HG02840 (cell line): ENCODE measurements at regions not wholly inside any gene's neighbourhood (a gene's known extent, or its start where the extent isn't known, plus 50 kb on each side); places are given as distances from the start of the nearest gene placed in this dataset.
"Not testable (repeated sequence)": the region's sequence is repeated elsewhere in the genome, so short reads cannot be mapped to it uniquely, and the experiment has no call there.

Source experiments
- ATAC-seq: cut with Tn5 transposase; IDR thresholded peaks from one replicate; pipeline ENCODE4 v1.9.1; 2021; ENCODE audit warnings: mild to moderate bottlenecking, moderate library complexity, moderate number of reproducible peaks; ENCODE audit not compliant: unreplicated experiment, low FRiP score

DNA sequence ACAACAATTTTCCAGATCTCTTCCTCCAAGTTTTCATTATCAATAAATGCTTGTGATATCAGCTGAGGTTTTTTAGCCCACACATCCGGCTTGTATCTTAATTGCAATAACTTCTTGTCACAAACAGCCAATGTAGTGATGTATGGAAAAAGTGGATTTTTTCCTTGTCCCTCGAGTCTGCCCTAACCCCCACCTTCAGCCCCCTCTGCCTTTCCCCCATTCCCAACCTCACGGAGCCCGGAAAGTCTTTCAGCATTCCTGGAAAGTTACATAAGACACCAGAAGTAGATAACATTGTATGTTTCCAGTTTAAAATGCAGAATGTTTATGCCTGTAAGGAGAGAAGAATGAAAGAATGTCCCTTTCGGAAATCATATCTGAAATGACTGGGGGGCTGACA is 179.2 kb upstream of the PHACTR1 start:
- ATAC-seq, result no peak

DNA sequence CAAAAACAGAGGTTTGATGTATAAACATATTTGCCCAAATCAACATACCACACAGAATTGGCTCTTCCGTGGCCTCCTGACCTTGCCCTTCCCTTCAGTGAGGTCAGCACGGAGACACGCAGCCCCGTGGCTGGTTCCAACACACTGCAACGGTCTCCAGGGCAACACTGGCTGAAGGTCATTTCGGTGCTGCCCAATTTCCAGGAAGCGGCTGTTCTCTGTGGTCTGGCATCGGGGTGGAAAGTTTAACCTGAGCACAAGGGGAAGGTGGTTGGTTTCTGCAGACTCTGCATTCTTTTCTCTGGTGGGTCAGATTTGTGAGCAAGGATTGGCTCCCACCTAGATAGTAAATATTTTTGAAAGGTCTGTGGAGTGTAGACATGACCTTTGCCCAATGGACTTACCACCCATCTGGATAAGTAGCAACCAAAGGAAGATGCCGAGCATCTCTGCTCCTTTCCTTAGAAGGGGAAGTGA is 177.6 kb upstream of the PHACTR1 start:
- no peak for ATAC-seq

DNA sequence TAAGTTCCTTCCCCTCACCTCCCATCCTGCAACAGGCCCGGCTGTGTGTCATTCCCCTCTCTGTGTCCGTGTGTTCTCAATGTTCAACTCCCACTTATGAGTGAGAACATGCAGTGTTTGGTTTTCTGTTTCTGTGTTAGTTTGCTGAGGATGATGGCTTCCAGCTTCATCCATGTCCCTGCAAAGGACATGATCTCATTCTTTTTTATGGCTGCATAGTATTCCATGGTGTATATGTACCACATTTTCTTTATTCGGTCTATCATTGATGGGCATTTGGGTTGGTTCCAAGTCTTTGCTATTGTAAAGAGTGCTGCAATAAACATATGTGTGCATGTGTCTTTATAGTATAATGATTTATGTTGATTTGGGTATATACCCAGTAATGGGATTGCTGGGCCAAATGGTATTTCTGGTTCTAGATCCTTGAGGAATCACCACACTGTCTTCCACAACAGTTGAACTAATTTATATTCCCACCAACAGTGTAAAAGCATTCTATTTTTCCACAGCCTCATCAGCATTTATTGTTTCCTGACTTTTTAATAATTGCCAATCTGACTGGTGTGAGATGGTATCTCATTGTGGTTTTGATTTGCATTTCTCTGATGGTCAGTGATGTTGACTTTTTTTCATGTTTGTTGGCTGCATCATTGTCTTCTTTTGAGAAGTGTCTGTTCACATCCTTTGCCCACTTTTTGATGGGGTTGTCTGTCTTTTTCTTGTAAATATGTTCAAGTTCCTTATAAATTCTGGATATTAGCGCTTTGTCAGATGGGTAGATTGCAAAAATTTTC is 174.1 kb upstream of the PHACTR1 start:
- not testable (repeated sequence) for ATAC-seq

DNA sequence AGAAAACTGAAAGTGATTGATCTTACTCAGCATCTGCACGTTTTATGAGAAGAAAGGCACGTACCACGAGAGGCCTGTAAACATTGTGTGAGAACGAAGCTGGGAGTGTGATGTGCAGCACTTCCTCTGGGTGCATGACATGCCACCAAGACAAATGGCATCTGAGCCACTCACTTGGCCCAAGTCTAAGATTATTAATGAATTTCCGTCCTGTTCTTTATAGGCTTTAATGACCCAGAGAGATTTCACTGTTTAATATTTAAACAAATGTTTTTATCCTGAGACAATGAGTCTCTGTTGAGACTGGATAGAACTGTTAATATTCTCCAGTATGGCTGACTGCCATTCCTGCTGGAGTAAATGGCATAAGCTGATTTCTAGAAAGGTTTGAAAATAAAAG is 172.6 kb upstream of the PHACTR1 start:
- no peak for ATAC-seq

DNA sequence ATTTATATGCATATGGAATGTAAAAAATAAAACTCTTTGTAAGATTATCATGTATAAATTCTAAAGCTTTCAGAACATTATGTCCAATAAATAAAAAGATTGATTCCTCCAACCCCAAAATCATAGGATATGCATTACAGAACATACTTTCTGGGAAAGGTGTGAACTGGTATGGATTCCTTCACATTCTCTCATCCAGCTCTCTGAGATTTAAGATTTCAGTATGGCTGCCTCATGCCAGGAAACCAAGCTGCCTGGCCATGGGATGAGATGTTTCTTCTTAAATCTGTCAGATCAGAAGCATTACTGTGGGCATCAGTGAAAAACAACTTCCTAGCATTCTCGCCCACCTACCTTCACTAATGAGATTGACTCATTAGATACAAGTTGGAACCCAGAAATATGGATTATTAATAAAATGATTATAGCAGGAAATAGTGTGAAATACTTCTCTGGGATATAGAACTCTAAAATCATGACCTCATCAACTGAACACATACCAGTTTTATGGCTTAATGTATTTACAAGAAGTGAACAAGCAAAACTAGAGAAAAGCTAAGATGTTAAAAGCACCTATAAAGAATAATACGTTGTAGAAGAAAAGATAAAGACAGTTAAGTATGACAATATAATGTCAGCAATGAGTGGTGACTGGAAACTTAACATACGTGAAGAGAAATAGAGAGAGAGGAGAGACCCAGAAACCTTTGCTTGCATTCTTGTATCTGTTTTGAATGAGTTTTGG is 171.6 kb upstream of the PHACTR1 start:
- ATAC-seq, result no peak

DNA sequence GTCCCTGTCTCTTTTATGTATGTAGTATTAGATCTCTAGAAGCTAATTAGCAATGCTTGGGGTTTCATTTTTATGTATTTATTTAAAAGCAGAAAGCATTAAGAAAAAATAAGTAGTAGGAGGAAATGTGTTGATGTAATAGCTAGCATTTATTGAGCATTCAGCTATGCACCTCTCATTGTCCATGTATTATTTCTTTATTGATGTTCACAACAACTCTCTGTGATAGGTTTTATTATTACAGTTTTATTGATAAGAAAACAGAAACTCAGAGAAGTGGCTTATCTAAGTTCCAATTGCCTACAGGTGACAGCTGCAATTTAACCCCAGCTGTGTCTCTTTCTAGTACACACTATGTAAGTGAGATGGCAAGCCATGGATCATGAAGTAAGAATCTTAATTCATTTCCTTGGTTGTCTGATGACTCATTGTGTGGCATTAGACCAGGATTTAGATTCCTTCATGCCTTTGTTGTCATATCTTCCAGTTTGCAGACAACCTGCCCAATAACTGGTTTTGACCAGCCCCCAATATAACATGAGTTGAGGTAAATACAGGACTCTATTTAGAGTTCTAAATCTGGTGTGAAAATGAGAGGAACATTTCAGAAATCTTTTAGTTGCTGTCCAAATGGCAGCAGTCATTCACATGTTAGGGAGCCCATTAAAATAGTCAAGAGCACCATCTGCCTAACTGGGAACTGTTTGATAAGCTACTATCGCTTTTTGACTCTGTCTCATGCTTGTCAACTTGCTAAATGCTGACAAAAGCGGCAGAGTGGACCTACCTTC is 170.8 kb upstream of the PHACTR1 start:
- no peak for ATAC-seq

DNA sequence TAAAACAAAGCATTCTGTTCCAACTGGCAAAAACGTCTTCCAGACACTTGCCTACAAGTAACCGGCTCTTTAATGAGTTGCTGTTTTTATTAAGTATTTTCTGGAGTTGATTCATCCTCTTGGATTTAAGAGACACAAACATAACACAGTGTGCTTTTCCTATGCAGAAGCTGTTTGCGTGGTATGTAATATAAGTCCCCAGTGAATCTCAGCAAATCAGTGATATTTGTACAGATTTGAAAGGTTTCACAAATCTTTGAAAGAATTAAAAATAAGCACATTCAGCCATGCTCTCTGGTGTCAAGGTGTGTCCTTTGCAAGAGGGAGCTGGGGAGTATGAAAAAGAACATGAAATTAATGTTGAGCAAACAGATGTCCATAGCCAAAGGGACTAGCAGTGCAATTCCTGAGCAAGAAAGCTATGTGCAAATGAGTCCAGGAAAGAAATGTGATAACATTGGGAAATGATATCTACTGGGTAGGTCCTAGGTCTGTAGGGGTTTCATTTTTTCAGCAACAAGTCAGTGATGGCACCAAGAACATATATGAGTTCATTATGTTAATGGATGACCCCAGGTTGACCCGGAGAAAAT is 170.1 kb upstream of the PHACTR1 start:
- ATAC-seq, result no peak

DNA sequence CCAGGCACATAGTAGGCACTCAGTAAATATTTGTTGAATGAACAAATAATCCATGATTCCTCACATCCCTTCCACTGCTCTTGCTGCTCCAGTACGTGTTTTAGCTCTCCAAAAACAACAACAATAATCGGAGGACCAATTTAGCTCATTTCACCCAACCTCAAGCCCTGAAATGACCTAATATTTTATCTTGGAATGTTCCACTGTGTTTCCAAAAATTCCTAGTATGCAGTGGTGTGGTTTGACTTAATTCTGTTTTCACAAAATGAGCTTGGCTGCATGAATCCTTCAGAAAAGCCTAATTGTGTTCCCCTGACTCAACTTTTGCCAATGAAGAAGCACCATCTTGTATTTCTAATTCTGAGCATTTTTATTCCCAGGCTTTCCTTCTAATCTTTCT is 168.0 kb upstream of the PHACTR1 start:
- ATAC-seq, result no peak

DNA sequence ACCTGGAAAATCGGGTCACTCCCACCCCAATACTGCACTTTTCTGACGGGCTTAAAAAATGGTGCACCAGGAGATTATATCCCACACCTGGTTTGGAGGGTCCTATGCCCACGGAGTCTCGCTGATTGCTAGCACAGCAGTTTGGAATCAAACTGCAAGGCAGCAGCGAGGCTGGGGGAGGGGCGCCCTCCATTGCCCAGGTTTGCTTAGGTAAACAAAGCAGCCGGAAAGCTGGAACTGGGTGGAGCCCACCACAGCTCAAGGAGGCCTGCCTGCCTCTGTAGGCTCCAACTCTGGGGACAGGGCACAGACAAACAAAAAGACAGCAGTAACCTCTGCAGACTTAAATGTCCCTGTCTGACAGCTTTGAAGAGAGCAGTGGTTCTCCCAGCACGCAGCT is 167.1 kb upstream of the PHACTR1 start:
- ATAC-seq, result not testable (repeated sequence)

DNA sequence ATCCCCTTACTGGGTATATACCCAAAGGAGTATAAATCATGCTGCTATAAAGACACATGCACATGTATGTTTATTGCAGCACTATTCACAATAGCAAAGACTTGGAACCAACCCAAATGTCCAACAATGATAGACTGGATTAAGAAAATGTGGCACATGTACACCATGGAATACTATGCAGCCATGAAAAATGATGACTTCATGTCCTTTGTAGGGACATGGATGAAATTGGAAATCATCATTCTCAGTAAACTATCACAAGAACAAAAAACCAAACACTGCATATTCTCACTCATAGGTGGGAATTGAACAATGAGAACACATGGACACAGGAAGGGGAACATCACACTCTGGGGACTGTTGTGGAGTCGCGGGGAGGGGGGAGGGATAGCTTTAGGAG is 161.7 kb upstream of the PHACTR1 start:
- not testable (repeated sequence) for ATAC-seq

DNA sequence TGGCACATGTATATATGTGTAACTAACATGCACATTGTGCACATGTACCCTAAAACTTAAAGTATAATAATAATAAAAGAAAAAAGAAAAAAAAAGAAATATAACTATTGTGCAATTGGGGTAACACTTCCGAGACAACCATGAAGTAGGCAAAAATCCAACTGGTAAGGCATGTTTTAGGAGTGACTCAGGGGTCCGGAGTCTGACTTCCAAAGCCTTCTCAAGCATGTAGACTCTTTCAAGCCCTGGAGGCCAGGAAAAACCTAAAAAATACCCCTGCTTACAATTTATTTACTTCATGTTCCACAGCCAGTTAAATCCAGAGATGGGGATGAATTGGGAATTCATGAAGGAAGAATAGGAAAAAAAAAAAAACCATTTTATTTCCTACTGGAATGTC is 161.3 kb upstream of the PHACTR1 start:
- no peak for ATAC-seq

DNA sequence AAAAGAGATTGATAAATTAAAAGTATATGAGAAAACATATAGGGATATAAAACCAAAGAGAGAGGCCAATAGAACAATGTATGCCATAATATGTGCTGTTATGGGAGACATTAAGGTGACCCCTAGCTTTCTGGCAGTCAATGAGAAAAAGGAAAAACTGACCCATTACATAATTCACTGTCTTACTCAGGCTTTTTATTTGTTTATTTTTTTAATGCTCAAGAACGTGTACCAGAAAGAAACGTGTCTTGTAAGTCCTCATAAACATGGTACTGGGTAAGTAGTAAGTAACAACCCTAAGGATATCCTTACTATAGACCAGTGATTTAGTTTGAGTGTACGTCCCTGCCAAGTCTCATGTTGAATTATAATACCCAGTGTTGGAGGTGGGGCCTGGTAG is 160.8 kb upstream of the PHACTR1 start:
- no peak for ATAC-seq

DNA sequence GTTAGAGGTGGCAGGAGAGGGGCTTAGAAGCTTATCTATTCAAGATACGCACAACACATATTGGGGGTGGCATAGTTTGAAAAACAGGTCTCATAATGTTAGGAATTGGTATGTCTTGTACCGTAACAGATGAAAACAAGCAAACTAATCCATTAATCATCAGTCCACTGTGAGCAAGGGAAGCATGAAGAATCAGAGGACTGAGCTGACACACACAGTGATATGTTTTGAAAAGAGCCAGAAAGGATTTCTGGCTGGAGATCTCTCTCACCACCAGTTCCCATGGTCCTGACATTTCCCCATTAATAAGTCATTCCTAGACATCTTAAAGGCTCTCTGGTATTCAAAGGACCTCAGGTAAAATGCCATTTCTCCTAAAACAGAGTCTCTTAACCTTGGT is 158.8 kb upstream of the PHACTR1 start:
- ATAC-seq, result no peak

DNA sequence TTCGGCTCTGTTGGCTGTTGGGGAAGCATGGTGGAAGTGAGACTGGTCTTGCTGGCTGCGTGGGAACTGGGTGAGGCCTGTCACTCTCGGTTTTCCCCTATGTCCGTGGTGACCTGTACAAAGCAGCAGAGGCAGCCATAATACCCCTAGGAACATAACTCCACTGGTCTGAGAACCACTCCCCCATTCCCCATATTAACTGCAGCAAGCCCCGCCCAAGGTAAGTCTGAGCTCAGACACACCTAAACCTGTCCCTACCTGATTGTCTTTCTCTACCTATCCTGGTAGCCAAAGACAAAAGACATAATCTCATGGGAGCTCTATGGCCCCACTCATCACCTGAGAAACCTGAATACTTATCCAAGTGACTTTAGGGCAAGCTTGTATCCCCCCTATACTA is 156.3 kb upstream of the PHACTR1 start:
- ATAC-seq, result no peak

DNA sequence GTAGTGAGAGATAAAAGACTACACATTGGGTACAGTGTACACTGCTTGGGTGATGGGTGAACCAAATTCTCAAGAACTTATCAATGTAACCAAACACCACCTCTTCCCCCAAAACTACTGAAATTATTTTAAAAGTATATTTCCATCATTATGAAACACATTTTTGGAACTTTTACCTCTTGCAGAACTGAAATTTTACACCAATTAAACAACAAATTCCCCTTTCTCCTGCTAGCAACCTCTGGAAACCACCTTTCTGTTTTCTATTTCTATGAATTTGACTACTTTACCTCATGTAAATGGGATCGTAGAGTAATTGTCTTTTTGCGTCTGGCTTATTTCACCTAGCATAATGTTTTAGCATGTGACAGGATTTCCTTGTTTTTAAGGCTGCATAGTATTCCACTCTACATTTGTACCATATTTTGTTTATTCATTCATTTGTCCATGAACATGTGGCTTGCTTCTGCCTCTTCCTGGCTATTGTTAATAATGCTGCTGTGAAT is 149.9 kb upstream of the PHACTR1 start:
- ATAC-seq, result no peak

DNA sequence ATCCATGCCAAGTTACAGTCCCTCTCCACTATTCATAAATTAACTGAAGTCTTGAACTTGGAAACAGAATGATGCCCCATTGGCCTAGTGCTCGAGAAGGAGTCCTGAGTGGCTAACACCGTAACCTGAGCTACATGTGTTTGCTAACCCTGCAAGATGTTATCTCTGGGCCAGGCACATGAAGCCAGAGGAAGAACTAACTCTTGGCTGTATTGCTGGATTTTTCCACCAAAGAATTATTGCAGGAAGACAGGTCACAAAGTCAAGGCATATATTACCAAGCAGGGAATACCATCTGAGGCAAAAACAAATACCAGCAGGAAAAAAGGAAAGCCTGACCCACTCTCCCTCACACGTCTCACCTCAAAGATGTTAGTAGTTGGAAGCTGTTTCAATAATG is 148.9 kb upstream of the PHACTR1 start:
- ATAC-seq, result no peak

DNA sequence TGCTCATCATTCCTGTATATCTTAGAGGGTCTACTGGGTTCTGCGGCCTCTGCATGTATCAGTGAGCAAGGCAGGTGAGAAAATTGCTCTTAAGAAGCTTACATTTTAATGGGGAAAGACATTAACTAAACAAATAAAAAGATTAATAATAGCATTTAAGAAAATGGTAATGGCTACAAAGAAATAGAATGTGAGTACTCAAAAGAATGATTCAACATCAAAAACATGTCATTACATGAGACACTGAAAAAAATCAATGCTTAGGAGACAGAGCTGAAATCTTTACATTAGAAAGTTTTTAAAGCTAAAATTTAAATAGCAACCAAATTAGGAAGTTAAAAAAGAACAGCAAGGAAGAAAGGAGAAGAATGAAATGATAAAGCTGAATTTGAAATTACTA is 146.9 kb upstream of the PHACTR1 start:
- ATAC-seq, result no peak

DNA sequence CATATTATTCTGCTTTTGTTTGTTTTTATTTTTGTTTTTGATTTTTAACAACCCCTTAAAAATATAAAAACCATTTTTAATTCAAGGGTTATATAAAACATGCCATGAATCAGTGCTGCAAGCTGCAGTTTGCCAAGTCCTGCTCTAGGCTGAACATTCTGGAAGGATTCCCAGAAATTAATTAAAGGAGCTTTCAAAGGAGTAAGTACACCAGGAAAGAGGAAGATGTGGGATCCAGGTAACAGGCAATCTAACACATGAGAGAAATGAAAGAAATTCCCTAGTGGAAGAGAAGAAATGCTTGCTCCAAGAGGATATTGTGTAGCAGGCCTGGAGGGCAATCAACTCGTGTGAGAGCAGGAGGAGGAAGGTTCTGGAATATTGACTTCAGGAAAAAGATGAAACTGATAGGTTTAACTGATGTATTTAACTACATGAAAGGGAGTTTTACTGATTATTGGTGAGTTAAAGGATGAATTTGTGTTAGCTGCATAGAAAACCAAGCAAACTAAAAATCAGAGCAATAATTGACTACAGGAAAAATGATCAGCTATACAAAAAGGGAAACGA is 146.0 kb upstream of the PHACTR1 start:
- ATAC-seq, result no peak

DNA sequence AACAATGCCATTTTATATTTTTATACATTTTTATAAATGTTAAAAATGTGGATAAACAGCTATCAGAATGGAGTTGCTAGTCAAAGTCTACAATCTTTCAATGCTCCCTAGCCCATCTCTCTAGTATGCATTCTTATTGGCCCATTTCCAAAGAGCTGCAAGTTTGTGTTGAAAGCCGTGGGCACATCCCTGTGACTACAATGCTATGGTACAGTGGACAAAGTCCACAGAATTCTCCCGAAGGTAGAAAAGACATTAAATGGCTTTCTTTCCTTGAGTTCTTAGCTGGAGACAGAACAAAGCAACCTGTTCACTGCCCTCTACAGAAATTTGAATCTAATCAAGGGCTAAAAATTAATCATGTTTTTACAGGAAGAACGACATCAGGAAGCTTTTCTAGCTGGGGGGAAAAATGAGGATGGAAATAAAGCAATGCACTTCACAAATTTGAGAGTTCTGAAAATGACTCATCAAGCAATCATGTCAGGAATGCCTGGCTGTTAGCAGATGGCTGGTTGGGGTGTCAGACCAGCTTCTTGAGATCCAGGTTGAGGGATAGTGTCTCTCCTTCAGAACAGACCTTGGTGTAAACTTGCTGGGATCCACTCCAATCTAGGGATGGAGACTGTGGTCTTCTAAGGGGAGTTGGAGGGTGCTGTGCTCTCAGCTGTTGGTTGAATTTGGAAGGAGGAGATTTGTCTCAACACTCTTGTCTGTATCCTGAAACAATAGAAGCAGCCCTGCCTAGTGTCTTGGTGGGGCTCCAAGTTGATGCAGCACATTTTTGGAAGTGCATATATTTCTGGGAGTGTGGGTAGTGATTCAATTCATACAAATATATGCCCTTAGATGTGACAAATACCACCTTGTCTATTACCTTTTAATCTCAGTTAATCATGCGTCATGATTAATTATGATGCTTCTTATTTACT is 143.4 kb upstream of the PHACTR1 start:
- no peak for ATAC-seq
